Activated CD4-positive, CD25-positive, alpha-beta regulatory T cell treated with anti-CD3 and anti-CD28 coated beads, Interleukin-2, amount 50 U/mL, for 72 hours (primary cell): ENCODE measurements at regions not wholly inside any gene's neighbourhood (a gene's known extent, or its start where the extent isn't known, plus 50 kb on each side); places are given as distances from the start of the nearest gene placed in this dataset.
"Not testable (repeated sequence)": the region's sequence is repeated elsewhere in the genome, so short reads cannot be mapped to it uniquely, and the experiment has no call there.

Experiments used
- DNase-seq: peaks from one replicate; pipeline ENCODE4 v3.0.0; 2021

DNA sequence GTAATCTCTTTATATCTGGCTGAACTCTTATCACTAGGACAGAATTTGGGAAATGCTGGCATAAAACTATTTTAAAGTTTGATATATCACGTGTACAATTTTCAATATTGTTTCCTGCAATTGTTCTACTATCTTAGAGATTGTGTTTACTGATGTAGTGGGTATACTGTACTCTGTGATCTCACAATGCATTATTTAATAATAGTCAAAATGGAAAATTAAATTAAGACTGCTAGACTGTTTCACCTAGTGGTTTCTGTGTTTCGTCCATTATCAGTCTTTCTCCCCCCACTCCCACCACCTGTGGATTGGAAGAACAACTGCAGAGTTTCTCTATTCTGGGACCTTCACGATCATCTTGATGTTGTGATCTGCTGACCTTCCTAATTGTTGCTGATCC is 449.2 kb upstream of the SLC10A2 start:
- DNase-seq = no peak

- no peak for DNase-seq
Observed at GRCh38 chr13:103514619-103515018, 448.4 kb upstream of the SLC10A2 start.

DNA sequence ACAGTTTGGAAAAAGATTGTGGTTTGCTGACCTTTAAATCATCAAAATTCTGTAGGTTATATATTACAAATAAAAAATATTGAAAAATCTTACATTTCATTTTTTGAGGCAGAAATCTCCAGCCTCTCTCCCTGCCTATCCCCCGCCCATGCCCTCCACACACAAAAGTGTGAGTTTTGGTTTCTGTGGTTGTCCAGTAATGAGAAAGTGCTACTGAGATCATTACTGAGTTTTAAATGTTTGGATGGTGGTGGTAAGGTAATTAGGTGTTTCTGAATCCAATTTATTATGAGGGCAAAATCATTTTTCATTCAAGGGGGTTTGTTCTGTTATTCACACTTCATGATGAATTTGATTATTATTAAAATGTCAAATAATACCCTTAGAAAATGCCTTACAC is 448.0 kb upstream of the SLC10A2 start:
- no peak for DNase-seq

- DNase-seq = no peak
Observed at GRCh38 chr13:103510007-103510535, 443.9 kb upstream of the SLC10A2 start.

DNA sequence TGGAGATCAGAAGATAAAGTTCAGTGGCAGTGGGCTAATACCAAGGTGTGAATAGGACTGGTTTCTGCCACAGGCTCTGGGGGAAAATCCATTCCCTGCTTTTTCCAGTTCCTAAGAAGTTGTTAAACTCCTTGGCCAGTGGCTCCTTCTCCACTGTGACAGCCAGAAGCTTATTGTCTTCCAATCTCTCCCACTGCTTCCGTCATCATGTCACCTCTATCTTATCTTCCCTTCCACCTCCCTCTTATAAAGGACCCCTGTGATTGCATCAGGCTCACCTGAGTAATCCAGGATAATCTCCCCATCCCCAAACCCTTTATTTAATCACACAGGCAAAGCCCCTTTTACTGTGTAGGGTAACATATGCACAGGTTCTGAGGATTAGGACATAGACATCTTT is 431.2 kb upstream of the SLC10A2 start:
- no peak for DNase-seq

DNA sequence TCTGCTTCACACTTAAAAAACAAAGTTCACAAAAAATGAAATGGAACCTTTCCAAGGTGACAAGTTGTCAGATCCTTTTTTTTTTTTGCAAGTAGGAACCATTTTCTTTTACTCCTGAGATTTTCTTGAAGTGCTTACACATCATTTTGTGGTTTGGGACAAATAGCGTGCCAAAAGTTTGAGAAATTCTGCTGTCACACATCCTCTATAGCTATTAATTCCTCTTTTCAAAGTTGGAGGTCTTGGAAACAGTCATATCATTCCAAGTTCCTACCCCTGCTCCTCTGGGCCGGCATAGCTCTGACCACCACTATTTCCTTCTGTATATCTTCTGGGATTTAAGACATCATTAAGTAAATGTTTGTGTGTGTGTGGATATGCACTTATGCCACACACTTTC is 421.6 kb upstream of the SLC10A2 start:
- DNase-seq = no peak

DNA sequence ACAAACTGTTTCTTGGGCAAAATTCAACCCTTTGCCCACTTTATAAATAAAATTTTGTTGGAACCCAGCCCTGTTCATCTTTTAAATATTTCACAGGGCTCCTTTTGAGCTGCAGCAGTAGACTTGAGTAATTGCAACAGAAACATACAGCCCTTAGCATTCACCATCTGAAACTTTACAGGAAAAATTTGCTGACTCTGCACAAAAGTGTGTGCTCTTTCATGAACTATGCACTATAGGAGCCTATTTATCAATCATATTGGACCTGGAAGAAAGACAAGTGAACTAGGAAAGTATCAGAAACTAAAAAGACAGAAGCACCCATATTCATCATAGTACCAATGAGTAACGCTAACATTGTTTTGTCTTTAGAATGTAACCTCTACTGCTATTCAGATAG is 406.9 kb upstream of the SLC10A2 start:
- no peak for DNase-seq

GRCh38 chr13:103471896-103472295 is 405.7 kb upstream of the SLC10A2 start:
- DNase-seq = no peak

DNA sequence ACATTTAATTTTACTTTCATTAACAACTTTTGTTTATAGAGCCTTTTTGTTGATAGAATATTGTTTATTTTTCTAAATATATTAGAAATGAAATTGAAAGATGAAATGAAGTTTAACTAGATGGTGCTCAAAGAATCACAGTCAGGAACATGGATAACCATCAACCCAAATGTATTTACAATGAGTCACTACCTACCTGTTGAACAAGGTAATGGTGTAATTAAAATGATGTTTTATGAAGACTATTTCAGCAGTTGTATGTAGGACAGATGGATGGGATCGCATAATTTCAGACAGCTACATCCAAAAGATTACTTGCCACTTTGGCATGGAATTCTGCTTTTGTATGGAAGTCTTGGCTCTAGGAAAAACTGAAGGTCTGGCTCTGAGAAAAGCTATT is 403.6 kb upstream of the SLC10A2 start:
- DNase-seq = no peak

DNA sequence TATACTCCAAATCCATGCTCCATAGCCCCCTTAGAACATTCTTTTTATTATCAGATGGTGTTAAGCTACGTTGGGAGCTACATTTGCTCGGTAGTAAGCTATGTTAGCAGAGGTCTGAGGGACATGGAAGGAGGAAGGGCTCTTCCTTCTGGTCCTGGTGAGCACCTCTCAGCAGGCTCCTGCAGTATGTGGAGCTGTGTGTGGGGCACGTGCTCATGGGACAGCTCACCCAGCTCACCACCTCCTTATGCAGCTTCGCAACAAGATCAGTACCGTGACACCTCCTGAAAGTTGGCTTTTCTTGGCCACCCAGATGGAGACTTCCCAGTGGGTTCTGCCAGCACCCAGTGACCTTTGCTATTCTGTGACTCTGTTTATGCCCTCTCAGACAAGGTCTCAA is 400.5 kb upstream of the SLC10A2 start:
- no peak for DNase-seq

GRCh38 chr13:103460246-103460645 is 394.0 kb upstream of the SLC10A2 start:
- not testable (repeated sequence) for DNase-seq

DNA sequence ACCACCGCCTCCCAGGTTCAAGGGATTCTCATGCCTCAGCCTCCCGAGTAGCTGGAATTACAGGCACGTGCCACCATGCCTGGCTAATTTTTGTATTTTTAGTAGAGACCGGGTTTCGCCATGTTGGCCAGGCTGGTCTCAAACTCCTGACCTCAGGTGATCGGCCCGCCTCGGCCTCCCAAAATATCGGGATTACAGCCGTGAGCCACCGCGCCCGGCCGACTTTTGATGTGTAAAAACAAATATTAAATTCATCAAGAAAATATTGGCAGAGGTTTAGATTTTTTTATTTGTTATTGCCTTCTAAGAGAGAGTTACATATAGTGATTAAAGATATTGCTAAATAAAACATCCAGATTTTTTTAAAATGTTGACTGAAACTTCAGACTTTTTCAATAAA is 390.8 kb upstream of the SLC10A2 start:
- DNase-seq = not testable (repeated sequence)

DNA sequence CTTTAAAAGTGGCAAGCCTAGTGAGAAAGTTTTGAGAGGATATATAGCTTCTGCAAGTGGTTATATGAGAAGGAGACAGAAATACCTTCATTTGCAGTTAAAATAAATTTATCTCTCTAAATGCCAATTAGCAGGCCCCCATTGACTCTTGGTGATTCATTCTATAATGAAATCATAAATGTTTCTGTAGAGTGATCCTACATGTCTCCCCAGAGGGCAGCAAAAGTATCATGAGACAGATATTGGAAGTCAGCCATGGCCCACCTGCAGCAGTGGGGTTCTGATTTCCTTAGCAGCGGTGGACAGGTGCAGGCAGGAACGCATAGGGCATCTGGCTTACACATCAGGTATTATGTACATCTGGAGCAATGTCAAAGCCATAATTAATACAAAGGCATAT is 385.4 kb upstream of the SLC10A2 start:
- no peak for DNase-seq

GRCh38 chr13:103443604-103444003 is 377.4 kb upstream of the SLC10A2 start:
- no peak for DNase-seq

- DNase-seq = no peak
Observed at GRCh38 chr13:103437651-103438050, 371.4 kb upstream of the SLC10A2 start.

DNA sequence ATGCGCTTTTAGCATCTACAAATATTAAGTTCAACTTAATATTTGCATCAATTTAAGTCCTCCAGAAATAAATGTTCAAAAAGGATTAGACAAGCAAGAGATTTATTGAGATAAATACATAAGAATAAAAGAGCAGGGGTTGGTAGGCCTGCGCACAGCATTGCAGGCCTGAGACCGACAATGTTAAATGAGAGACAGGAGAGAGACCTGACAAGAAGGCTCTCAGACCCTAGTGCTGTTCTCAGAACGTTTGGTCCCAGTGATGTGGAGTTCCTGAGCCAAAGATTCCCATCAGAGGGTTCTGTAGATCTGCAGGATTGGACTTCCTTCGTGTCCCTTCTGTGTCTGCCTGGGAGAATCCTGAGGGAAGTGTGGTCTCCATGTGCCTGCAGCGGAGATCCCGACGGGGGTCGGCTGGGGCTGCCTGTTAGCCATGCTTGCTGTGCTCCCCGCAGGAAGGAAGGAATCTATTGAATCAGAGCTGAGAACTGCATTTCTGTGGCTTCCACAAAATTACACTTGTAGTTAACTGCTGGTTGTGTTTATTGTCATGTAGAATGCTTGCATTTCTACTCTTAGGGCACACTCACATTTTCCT is 369.9 kb upstream of the SLC10A2 start:
- DNase-seq = no peak

DNA sequence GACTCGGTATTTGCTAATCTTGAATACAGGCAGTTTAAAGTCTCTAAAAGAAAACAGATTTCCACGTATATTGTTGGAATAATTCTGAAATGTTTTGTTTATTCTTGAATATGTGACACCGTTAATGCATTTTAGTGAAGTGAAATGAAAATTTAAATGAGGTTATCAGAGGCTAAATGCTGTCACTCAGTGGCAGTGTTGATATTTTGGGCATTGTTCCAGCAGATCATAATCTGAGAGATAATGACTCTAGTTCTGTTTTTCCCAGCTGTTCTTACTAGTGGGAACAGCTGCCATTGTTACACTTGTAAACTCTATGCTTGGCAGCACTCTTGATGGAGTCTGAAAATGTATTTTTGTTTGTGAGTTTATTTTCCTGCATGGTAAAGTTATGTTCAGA is 365.6 kb upstream of the SLC10A2 start:
- no peak for DNase-seq

DNA sequence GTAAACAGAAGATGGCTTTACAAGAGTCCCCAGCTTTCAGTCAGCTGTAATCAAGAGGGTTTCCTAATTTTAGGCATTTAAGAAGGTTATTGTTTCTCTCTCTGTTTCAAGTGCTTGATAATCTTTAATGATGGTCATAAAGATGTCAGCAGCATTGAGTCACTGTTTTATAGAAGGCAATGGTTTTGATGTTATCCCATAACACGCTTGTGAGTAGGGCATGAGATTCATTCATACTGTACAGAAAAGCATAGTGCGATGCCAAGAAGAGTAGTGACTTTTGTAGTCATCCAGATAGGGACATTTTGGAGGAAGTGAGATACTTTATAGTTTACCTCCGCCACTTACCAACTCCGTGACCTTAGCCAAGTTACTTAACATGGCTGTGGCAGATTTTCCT is 364.2 kb upstream of the SLC10A2 start:
- DNase-seq = no peak

DNA sequence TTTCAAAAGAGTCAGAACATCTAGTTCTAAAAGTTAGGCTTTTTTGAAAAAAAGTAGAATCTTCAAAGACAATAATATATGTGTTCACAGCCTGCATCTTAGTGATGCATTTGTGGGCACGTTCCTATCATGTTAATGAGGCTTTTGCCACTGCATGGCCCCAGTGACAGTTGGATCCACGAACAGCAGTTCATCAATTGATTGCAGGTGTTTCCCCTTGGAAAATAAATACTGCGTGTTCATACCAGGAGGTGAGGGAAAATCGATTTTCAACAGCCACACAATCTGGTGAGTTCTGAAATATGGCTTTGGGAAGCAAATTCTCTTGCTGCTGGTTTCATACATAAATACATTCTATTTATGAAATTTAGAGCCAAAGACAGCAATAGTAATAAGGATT is 343.8 kb upstream of the SLC10A2 start:
- no peak for DNase-seq

- no peak for DNase-seq
Observed at GRCh38 chr13:103406967-103407366, 340.8 kb upstream of the SLC10A2 start.

DNA sequence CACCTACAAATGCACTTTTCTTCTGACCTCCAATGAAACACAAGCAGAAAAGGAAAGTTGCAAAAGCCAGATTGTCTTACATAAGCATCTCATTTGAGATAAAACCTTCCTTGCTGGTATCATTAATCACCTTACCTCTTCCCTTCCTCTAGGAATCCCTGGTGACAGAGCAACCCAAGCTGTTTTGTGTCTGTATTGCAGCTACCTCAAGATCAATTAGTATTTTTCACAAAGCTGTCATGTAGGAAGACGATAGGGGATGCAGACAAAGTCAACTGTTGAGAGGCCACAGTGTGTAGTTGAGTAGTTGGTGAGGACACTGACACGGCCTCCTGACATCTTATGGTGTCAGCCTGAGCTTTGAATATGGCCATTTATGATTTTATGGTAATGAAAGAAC is 339.1 kb upstream of the SLC10A2 start:
- no peak for DNase-seq

DNA sequence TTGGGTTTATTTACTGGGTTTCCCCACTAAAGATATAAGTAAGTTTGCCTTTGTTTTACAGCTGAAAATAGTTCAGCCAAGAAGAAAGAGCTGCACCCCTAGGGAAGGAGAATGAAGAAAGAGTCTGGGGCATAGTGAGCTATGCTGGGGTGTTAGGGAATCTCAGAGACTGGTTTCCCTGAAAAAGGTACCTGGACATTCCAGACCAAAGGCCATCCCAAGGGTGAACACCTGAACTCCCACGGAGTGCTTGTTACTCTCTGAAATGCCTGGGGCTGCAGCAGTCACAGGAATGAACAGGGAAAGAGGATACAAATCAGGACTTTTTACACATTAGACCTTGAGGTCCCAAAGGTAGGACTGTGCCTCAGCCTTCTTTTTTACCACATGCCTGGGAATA is 337.6 kb upstream of the SLC10A2 start:
- no peak for DNase-seq

- DNase-seq = no peak
Observed at GRCh38 chr13:103403148-103403740, 337.0 kb upstream of the SLC10A2 start.

GRCh38 chr13:103395139-103395538 is 328.9 kb upstream of the SLC10A2 start:
- no peak for DNase-seq

GRCh38 chr13:103394618-103395017 is 328.4 kb upstream of the SLC10A2 start:
- DNase-seq = no peak
